ENCODE measurements at regions not wholly inside any gene's neighbourhood (a gene's known extent, or its start where the extent isn't known, plus 50 kb on each side); places are given as distances from the start of the nearest gene placed in this dataset.

GRCh38 chr15:93305306-93305705 lies 216.3 kb upstream of the RGMA start:
- no peak for TF ChIP-seq GATA2 (IDR thresholded peaks at IDR 0.05; ENCODE audit: low read depth, low read length)
- no peak for TF ChIP-seq GATA3 (IDR thresholded peaks at IDR 0.05; ENCODE audit: low read depth, low read length)

Data from SH-SY5Y (cell line).